NCI-H128 (cell line): ENCODE measurements at regions not wholly inside any gene's neighbourhood (a gene's known extent, or its start where the extent isn't known, plus 50 kb on each side); places are given as distances from the start of the nearest gene placed in this dataset.
"Not testable (repeated sequence)": the region's sequence is repeated elsewhere in the genome, so short reads cannot be mapped to it uniquely, and the experiment has no call there.

Experiments used
- DNase-seq: peaks from one replicate; lab custom pipeline; 2025; ENCODE audit not compliant: unreplicated experiment; lab: John Stamatoyannopoulos, UW

DNA sequence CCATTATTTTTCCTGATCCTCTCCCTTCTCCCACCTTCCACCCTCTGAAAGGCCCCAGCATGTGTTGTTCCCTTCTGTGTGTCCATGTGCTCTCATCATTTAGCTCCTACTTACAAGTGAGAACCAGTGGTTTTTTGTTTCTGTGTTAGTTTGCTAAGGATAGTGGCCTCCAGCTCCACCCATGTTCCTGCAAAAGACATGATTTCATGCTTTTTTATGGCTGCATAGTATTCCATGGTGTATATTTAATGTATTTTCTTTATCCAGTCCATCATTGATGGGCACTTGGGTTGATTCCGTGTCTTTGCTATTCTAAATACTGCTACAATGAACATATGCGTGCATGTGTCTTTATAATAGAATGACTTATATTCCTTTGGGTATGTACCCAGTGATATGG is 89.4 kb upstream of the C1orf174 start:
- DNase-seq, result no peak

DNA sequence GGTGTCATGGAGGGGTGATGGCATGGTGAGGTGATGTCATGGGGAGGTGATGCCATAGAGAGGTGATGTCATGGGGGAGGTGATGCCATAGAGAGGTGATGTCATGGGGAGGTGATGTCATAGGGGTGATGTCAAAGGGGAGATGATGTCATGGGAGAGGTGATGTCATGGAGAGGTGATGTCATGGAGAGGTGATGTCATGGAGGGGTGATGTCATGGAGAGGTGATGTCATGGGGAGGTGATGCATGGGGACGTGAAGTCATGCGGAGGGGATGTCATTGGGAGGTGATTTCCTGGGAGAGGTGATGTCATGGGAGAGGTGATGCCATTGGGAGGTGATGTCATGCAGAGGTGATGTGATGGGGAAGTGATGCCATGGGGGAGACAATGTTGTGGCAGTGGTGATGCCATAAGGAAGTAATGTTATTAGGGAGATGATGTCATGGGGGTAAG is 92.1 kb upstream of the C1orf174 start:
- DNase-seq, result no peak

DNA sequence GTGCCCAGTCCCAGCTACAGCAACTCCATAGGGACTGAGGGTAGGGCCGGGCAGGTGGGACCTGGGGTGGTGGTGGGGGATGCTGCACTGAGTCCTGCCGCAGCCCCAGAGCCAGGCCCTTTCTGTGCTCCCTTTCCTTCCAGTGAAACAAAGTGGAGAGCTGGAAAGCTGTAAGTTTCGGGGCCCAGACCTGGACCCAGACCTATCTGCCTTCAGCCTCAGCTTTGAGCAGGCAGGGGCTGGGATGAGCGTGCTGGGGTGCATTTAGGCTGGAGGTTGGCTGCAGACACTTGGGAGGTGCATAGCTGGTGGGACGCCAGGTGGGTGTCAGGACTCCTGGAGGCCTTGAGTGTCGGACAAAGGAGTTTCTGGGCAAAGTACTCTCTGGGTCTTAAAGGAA is 92.7 kb upstream of the C1orf174 start:
- DNase-seq, result no peak

DNA sequence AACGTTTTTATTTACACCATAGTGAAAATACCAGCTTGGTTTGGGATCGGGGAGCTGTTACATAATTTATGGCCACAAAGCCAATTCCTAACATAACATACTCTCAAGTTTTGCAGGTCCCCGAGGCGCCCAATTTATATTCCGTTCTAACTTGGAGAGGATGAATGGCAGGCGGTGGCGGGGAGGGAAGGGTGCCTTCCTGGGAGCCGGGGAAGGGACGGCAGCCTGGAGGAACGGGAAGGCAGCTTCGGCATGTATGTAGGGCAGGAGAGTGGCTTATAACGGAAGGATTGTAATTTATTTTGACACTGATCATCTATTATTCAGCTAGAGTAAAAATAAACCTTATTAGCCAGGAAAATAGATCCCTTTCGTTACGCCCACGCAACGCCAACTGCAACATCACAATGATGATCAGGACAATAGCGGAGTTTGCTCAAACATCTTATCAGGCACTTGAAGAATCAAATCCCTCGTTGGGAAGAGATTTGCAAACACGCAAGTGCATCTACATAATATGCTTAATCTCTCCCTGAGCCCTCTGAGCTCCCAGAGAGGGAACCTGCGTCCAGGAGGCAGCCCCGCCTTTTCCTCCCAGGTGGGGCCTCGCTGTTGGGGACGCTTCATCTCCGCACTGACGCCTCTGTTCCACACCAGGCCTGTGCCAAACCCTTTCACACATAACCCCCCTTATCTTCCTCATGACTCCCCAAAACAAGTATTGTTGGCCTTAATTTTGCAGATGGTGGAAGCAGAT is 93.7 kb upstream of the C1orf174 start:
- DNase-seq, result no peak

DNA sequence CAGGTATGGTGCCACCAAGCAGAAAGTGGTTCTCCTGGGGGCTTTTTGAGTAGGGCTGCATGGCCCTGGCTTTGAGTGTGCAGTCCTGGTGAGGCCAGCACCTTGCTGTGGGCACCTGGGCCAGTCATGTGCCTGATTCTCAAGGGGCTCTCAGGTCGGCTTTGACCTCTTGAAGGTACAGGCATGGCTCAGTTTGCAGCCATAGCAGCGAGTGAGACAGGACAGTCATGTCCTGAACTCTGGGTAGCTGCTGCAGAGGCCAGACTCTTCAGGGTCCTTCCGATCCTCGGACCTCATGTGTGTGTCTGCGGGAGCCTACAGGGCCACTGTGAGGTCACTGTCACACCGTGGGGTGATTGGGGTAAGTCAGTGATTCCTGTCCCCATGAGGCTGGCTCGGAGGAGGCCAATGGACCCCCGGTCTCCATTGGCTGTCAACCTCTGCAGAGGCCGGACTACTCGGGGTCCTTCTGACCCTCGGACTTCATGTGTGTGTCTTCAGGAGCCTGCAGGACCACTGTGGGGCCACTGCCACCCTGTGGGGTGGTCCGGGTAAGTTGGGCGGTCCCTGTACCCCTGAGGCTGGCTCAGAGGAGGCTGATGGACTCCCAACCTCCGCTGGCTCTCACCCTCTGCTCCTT is 95.2 kb upstream of the C1orf174 start:
- no peak for DNase-seq

DNA sequence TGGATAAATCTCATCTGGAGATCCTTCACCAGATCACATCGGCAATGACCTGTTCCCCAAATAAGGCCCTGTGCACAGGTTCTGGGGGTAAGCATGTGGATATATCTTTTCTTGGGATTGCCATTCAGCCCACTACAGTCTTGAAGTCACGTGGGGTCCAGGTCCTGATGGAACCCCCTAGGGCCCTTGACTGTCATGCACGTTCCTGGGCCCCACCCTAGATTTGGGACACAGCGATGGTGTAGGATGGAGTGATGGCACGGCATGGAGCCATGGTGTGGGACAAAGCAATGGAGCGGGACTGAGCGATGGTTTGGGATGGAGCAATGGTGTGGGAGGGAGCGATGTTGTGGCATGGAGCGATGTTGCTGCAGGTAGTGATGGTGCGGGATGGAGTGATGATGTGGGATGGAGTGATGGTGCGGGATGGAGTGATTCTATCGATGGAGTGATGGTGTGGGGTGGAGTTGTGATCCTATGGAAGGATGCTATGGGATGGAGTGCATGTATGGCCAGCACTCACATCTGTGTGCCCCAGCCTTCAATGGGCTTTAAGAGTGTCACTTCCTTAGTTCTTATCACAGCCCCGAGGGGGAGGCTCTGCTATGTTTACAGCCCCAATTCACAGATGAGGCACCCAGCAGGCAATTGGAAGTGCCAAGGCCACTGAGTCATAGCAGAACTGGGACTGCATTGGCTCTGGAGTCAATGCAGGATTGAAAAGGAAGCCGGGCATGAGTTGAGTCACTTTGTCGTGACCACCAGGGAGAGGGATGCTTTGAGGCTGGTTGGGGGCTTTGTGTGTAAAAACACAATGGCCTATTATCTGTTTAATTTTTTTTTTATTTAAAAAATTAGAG is 97.0 kb upstream of the C1orf174 start:
- DNase-seq, result no peak

DNA sequence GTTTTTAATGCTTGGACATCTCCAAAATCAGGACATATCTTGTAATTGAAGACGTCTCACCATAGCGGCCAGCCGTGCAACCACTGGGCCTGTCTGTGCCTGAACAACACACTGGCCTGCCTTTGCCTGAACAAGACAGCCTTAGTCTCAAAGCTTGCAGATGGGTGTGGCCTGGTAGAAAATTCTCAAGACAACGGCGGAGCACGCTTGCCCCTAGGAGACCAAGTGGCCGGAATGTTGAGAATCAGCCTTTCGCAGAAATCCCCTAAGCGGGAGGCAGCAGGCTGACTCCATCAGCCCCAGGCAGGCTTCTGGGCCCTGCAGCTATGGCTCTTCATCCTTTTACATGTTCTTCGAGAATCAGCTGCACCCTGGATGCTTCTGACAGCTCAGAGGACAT is 98.0 kb upstream of the C1orf174 start:
- no peak for DNase-seq

DNA sequence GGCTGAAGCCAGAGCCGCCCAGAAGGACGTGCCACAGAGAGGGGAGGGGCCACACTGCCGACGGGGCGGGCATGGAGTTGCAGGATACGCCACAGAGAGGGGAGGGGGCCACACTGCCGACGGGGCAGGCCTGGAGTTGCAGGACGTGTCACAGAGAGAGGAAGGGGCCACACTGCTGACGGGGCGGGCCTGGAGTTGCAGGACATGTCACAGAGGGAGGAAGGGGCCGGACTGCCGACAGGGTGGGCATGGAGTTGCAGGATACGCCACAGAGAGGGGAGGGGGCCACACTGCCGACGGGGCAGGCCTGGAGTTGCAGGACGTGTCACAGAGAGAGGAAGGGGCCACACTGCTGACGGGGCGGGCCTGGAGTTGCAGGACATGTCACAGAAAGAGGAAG is 99.4 kb upstream of the C1orf174 start:
- not testable (repeated sequence) for DNase-seq

DNA sequence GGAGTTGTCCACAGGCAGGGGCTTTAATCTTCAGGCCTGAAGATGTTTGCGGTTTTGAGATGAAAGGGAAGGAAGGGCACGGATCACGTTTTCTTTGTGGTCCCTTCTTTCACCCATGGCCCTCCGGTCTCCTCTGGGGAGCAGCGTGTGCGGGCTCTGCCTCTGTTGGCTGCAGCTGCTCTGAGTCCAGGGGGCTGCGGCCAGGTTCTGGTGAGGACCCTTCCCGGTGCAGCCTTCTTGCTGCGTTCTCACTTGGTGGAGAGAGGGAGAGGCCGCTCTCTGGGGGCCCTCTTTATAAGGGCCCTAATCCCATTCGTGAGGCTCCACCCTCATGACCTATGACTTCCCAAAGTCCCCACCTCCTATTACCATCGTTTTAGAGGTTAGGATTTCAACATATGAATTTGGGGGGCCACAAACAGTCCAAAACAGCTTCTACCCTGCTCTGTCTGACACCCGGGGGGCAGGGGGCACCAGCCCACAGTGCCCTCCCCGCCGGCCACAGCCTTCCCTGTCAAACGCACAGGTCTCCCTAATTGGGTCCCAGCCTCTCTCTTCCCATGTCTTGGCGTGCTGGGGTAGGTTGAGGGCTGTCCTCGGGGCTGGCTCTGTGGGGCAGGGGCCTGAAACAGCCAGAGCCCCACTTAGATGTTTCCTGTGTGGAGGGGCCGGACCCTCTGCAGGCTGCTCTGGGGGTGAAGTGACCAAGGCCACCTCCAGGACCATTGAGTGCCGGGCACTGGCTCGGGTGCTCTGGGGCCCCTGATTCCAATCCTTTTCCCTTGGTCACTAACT is 100.1 kb upstream of the C1orf174 start:
- DNase-seq, result no peak

DNA sequence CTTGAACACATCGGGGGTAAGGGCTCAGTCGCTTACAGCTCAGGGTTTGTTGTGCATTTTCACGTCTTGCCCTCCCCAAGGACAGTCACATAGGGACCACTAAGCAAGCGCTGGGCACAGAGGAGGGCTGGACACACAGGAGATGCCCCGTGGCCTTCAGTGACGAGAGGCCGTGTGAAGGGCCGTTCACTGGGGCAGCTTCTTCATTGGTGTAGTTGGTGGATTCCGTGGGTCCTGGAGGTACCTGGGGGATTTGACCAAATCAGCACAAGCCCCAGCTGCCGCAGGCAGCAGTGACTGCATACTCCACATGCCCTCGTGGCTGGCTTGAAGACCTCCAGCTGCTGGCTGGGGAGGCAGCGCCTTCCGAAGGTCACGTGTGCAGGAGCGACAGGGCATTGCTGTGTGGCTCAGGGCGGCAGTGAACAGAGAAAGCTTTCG is 100.8 kb upstream of the C1orf174 start:
- no peak for DNase-seq

DNA sequence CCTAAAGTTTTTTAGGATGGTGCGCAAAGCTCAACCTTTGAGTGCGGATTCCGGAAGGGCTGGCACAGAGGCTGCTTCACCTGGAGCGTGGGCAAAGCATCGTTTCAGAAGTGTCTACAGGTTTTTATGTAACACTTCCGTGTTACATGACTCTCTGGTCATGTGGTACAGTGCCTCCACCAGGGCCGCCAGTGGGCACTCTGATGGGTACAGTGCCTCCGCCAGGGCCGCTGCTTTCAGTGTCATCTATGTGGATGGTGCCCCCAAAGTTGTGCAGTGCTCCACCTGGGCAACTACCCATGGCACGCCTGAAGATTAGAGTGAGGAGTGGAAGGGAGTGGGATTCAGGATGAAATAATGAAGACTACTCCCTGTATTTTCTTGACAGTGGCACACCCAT is 101.4 kb upstream of the C1orf174 start:
- DNase-seq, result no peak

DNA sequence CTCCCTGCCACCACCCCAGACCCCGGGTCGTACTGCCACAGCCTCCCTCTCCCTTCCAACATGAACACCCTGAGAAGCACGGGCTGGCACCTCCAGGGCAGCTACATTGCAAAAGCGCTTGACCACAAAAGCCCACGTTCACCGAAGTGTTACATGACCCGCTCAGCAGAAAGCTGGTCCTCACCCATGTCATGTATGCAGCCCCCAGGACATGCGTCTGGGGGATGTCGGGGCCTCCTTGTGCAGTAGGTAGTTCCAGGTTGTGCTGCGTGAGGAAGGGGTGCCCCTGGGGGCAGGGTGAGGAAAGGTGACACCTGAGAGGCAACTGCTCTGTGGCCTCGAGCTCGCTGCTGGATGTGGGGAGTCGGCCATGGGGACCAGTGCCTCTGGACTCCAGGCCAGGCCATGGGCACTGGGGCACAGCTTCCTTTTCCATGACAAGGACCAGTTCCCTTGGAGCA is 102.0 kb upstream of the C1orf174 start:
- DNase-seq, result no peak

DNA sequence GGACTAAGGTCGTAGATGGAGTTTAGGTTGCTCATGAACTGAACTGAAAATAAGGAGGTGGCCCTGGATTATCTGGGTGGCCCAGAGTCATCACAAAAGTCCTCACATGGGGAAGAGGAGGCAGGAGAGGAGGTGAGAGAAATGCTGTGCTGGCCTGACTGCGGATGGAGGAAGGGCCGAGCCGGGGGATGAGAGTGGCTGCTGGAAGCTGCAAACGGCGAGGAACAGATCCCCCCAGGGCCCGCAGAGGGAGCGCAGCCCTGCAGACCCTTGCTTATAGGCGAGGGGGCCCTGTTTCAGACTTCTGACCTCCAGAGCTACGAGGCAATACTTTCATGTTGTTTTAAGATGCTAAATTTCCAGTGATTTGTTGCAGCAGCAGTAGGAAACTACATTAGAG is 102.7 kb upstream of the C1orf174 start:
- no peak for DNase-seq

DNA sequence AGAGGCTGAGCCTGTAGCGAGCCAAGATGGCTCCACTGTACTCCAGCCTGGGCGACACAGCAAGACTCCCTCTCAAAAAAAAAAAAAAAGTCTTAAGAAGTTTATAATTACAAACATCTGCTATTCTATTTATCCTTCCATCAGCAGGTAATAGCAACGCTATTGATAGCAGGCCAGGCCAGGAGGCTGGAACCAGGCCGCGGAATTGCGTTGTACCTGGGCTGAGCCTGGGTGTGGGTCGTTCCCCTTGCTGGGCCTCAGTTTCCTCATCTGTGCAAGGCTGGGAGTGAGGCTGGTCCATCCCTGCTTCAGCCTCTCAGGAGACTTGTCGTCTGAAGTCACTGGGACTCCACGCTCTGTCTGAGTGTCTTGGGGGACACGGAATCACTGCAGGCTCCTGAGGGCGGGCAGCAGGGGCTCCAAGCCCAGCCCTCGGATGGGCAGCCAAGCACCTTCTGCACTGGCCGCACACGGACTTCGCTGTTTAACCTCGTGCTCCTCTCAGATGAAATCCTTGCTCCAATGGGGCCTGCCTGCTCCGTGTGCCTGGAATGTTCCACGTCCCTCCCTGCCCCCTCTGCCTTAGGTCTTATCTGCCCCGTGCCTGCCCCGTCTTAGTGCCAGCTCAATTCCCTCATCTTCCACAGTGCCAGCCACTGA is 103.9 kb upstream of the C1orf174 start:
- DNase-seq, result no peak

DNA sequence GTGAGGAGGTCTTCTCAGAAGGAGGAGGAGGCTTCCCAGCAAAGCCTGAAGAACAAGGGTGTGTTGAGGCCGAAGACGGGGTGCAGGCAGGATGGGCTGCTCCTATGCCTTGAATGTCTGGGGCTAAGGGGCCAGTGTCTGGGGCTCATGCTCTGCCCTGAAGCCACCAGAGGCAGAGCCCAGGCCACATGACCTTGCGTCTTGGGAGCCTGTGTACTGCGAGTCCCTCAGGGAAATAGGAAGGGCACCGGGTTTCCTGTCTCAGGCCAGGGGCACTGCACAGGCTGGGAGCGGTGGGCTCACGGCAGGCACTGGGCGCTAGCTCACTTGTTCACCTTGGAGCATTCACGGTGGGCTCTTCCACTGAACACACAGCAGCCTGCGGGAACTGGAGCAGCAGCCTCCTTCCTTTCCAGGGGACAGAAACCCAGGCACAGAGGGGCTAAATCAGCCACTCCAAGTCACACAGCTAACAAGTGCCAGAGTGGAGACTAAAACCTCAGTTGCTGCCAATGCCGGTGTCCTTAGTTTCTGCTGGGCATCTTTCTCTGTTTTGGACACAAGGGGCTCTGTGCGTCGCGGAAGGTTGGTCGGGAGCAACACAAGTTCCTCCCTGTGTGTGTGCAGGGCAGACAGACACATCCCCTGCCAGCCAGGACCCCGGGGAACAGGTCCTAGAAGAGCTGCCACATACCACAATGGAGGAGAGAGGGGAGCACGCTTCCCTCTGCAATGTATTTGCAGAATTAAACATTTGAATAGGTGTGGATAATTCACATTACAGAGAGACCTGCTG is 104.8 kb upstream of the C1orf174 start:
- DNase-seq, result no peak

DNA sequence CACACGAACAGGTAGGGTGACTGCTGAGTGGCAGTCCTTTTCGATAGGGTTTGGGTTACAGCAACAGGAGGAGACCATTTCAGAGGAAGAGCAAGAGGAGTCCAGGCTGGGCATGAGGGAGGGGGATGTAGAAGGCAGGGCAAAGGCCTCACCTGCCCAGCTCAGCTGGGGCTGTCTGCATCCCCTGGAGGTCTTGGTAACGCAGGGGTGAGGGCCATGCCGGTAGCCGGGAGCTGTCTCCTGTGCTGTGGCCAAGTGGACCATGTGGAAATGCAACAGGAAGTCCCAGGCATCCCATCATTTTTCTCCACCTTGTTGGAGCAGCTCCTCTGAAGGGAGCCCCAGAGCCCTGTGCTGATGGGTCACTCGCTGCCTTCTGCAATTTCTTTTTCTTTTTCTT is 105.4 kb upstream of the C1orf174 start:
- DNase-seq, result no peak

DNA sequence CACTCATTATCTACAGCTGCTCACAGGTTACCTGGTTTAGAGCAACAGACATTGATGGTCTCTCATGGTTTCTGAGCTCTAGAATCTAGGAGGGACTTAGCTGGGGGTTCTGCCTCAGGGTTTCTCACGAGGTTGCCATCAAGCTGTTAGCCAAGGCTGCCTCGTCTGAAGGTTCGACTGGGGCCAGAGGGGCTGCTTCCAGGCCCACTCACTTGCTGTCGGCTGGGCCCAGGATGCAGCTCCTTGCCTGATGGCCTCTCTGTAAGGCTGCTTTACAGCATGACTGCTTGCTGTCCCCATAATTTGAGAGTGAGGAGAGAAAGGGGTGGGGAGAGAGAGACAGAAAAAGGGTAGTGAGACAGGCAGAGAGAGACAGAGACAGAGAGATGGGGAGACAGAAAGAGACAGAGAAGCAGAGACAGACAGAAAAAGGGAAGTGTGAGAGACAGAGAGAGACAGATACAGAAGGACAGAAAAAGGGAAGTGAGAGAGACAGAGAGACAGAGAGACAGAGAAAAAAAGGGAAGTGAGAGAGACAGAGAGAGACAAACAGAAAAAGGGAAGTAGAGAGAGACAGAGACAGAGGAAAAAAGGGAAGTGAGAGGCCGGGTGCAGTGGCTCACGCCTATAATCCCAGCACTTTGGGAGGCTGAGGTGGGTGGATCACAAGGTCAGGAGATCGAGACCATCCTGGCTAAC is 106.8 kb upstream of the C1orf174 start:
- DNase-seq, result no peak

DNA sequence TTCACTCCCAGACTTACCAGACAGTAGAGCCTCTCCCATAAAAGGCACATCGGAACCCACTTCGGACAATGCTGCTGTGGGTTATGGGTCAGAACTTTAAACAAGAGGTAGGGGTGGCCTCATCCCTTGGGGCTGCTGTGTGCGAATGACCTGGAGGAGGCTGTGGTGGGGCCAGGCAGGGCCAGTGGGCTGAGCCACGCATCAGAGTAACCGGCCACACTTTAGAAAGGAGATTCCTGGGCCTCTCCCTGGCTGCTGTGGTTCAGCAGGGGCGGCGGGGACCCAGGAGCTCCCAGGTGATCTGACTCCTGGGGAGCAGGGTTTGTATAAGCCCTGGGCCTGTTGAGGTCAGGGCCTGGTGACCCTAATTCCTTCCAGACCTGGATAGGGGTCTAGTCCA is 110.2 kb upstream of the C1orf174 start:
- no peak for DNase-seq
